B cell (primary cell): ENCODE measurements at regions not wholly inside any gene's neighbourhood (a gene's known extent, or its start where the extent isn't known, plus 50 kb on each side); places are given as distances from the start of the nearest gene placed in this dataset.

Experiments
- EZH2 ChIP-seq: IDR thresholded peaks from 2 replicates; pipeline ENCODE4 v1.6.1; 2012; ENCODE audit warnings: borderline replicate concordance, low read depth, mild to moderate bottlenecking, moderate library complexity, low read length; ENCODE audit not compliant: insufficient read depth, poor library complexity, severe bottlenecking
- TF ChIP-seq, protein P1 (sequence below): fragments of 200-600 bp; IDR thresholded peaks from one replicate; pipeline ENCODE4 v1.8.0; 2022; ENCODE audit warnings: antibody characterized with exemption, mild to moderate bottlenecking

DNA sequence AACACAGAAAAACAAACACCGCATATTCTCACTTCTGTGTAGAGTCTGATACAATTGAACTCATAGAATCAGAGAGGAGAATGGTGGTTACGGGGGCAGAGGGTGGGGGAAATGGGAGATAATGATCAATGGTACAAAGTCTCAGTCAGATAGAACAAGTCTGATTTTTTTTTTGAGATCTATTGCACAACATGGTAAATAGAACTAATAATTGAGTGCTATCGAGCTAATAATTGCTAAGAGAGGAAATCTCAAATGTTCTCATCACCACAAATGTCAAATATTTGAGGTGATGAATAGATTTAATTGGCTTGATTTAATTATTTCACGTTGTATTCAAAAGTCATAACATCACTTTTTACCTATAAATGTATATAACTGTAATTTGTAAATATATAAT lies 121.0 kb upstream of the SPIN1 start:
- TF ChIP-seq EZH2: no peak
- TF ChIP-seq, protein P1, sequence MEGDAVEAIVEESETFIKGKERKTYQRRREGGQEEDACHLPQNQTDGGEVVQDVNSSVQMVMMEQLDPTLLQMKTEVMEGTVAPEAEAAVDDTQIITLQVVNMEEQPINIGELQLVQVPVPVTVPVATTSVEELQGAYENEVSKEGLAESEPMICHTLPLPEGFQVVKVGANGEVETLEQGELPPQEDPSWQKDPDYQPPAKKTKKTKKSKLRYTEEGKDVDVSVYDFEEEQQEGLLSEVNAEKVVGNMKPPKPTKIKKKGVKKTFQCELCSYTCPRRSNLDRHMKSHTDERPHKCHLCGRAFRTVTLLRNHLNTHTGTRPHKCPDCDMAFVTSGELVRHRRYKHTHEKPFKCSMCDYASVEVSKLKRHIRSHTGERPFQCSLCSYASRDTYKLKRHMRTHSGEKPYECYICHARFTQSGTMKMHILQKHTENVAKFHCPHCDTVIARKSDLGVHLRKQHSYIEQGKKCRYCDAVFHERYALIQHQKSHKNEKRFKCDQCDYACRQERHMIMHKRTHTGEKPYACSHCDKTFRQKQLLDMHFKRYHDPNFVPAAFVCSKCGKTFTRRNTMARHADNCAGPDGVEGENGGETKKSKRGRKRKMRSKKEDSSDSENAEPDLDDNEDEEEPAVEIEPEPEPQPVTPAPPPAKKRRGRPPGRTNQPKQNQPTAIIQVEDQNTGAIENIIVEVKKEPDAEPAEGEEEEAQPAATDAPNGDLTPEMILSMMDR: no peak
